Sigmoid colon (tissue), 6 donors: ENCODE measurements at regions not wholly inside any gene's neighbourhood (a gene's known extent, or its start where the extent isn't known, plus 50 kb on each side); places are given as distances from the start of the nearest gene placed in this dataset.

ENCODE experiments used
- DNase-seq: peaks from one replicate; pipeline ENCODE4 v3.0.0-alpha.2; 2019
- H3K27ac ChIP-seq, 4 donors: fragments of 200-600 bp; sonication (generic); one replicate each; pipeline ENCODE4 v1.5.1; 2016 to 2019; ENCODE audit warnings: mild to moderate bottlenecking in 1 of 4
- H3K27me3 ChIP-seq, 3 donors: fragments of 200-600 bp; sonication (generic); one replicate each; pipeline ENCODE4 v1.5.1; 2019; ENCODE audit warnings: mild to moderate bottlenecking in 1 of 3
- H3K36me3 ChIP-seq, 4 donors: fragments of 200-600 bp; sonication (generic); one replicate each; pipeline ENCODE4 v1.5.1; 2016 to 2019
- H3K4me1 ChIP-seq, 4 donors: fragments of 200-600 bp; sonication (generic); one replicate each; pipeline ENCODE4 v1.5.1; 2017 to 2019
- H3K4me3 ChIP-seq, 4 donors: fragments of 200-600 bp; sonication (generic); one replicate each; pipeline ENCODE4 v1.5.1; 2017 to 2019; ENCODE audit warnings: mild to moderate bottlenecking in 2 of 4, moderate library complexity in 1 of 4
- H3K9me3 ChIP-seq, 4 donors: fragments of 200-600 bp in 3 of 4; sonication (generic) in 3 of 4; one replicate each; pipeline versions ENCODE4 v1.5.1 to v1.6.1; 2013 to 2019
- EP300 ChIP-seq, 4 donors: sonication (generic); formaldehyde crosslinking; IDR thresholded peaks; one replicate each; pipeline ENCODE4 v1.6.1; 2017; ENCODE audit warnings: antibody characterized with exemption in 4 of 4
- POLR2A ChIP-seq, 2 donors: fragments of 450-650 bp; IDR thresholded peaks; one replicate each; pipeline ENCODE4 v1.6.1; 2016; ENCODE audit warnings: antibody characterized with exemption in 2 of 2, mild to moderate bottlenecking in 2 of 2, moderate library complexity in 2 of 2
- POLR2AphosphoS5 ChIP-seq, 4 donors: sonication (generic); formaldehyde crosslinking; IDR thresholded peaks; one replicate each; pipeline ENCODE4 v1.6.1; 2017; ENCODE audit warnings: antibody characterized with exemption in 4 of 4
- WGBS, 2 donors: extraction: QIAGEN DNeasy Blood & Tissue Kit; methylation state at CpG; one replicate each; pipeline ENCODE4 v1.1.7; 2013; 5-methylcytosine and 5-hydroxymethylcytosine counted together
- intact Hi-C: fragments of 100-400 bp; cut with DNase I; formaldehyde crosslinking; loops from one replicate; pipeline ENCODE4 v1.15.1; 2023
- TF ChIP-seq, protein P1 (sequence below), 4 experiments: fragments of 450-650 bp in 3 of 4; fragments of 200-600 bp in 1 of 4; IDR thresholded peaks; one replicate each; pipeline ENCODE4 v1.5.1; 2016 to 2019; ENCODE audit warnings: antibody characterized with exemption in 4 of 4, mild to moderate bottlenecking in 3 of 4, moderate library complexity in 2 of 4
- donor health status: healthy with polysubstance abuse.
- donor health status: healthy.

DNA sequence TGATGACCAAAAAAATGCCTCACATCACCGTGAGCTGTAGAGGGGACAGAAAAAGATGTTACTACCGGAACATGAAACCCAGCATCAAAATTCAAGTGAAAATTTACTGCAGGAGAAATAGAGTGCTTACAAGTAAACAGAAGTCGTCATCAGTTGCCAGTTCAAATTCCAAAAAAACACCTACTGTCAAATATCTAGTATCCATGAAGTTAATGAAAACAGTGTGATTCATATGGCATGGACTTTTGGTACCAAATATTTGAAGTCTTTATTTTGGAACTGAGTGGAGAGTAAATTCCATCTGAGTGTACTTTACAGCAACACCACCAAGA lies 388.9 kb upstream of the SPOCK3 start:
- no peak for DNase-seq
- no peaks in the 10 kb centered on the region for H3K27me3 ChIP-seq
- H3K27ac ChIP-seq = no peak overlapping the region
- H3K4me3 ChIP-seq = no peak overlapping the region
- no peaks in the 10 kb centered on the region for H3K4me1 ChIP-seq
- no peaks in the 10 kb centered on the region for H3K9me3 ChIP-seq
- 37 to 78% methylated on average over 3 of the region's 3 CpGs for WGBS, 2 donors
- no peak for TF ChIP-seq POLR2AphosphoS5 (IDR thresholded peaks at IDR 0.05)
- no peak for TF ChIP-seq EP300 (IDR thresholded peaks at IDR 0.05)
- no peak for TF ChIP-seq POLR2A (IDR thresholded peaks at IDR 0.05)
- intact Hi-C loops = loop anchor here (10.0 kb wide), 1 partner anchor 1458 kb away; no protein-coding TSS in a partner anchor
- no peaks in the 10 kb centered on the region for H3K36me3 ChIP-seq

DNA sequence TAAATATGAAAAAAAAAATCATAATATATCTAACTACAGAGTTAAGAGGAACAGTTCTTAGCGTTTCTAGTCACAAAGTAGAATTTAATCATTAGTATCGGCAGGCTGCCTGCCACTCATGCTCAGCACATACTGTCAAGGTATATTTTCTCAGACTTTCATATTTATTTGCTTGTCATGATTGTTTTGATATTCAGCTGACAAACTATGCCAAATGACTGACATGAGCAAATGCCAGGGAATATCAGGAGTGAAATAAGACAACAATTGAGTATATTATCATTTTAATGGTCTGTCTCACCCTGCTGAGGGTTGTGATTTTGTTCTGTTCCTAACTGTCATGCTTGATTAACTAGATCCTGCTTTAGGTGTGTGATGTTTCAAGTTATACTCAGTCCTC lies 395.0 kb upstream of the SPOCK3 start:
- WGBS, 2 donors = 85 to 92% methylated on average over 2 of the region's 2 CpGs
- Histone ChIP-seq H3K27ac (no peak overlapping the region), H3K4me3 (no peak overlapping the region), H3K4me1 (no peaks in the 10 kb centered on the region), H3K9me3 (peaks cover 0 to 2% (median 1%) of the 10 kb centered on the region in 4 donors), H3K27me3 (no peaks in the 10 kb centered on the region), H3K36me3 (no peaks in the 10 kb centered on the region)
- no peak for TF ChIP-seq EP300 (IDR thresholded peaks at IDR 0.05)
- TF ChIP-seq, protein P1, sequence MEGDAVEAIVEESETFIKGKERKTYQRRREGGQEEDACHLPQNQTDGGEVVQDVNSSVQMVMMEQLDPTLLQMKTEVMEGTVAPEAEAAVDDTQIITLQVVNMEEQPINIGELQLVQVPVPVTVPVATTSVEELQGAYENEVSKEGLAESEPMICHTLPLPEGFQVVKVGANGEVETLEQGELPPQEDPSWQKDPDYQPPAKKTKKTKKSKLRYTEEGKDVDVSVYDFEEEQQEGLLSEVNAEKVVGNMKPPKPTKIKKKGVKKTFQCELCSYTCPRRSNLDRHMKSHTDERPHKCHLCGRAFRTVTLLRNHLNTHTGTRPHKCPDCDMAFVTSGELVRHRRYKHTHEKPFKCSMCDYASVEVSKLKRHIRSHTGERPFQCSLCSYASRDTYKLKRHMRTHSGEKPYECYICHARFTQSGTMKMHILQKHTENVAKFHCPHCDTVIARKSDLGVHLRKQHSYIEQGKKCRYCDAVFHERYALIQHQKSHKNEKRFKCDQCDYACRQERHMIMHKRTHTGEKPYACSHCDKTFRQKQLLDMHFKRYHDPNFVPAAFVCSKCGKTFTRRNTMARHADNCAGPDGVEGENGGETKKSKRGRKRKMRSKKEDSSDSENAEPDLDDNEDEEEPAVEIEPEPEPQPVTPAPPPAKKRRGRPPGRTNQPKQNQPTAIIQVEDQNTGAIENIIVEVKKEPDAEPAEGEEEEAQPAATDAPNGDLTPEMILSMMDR (IDR thresholded peaks at IDR 0.05) = no peak
- TF ChIP-seq POLR2A (IDR thresholded peaks at IDR 0.05) = no peak
- no peak for TF ChIP-seq POLR2AphosphoS5 (IDR thresholded peaks at IDR 0.05)
- intact Hi-C loops = loop anchor here (10.0 kb wide), 1 partner anchor 1464 kb away; no protein-coding TSS in a partner anchor
- DNase-seq = no peak

DNA sequence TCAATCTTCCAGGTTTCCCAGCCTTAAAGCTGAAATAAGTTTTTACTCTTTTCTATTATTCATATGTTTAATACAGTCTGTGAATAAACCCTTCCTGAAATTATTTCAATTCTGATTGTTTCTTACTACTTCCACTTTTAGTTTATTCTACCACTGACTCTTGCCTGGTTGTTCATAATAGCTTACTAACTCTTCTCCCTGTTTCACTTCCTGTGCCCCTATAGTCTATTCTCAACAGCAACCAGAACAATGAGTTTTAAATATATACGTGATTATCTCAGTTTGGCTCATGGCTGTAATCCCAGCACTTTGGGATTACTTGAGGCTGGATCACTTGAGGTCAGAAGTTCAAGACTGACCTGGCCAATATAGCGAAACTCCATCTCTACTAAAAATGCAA lies 408.0 kb upstream of the SPOCK3 start:
- Histone ChIP-seq H3K9me3 (no peaks in the 10 kb centered on the region), H3K4me1 (no peaks in the 10 kb centered on the region), H3K4me3 (no peak overlapping the region), H3K36me3 (no peaks in the 10 kb centered on the region), H3K27me3 (no peaks in the 10 kb centered on the region), H3K27ac (no peak overlapping the region)
- WGBS, 2 donors = 70 to 82% methylated on average over 2 of the region's 2 CpGs
- intact Hi-C loops = no loop called here
- DNase-seq = no peak
- TF ChIP-seq POLR2A (IDR thresholded peaks at IDR 0.05) (no peak), POLR2AphosphoS5 (IDR thresholded peaks at IDR 0.05) (no peak), EP300 (IDR thresholded peaks at IDR 0.05) (no peak)
- TF ChIP-seq, protein P1 (IDR thresholded peaks at IDR 0.05) = no peak

DNA sequence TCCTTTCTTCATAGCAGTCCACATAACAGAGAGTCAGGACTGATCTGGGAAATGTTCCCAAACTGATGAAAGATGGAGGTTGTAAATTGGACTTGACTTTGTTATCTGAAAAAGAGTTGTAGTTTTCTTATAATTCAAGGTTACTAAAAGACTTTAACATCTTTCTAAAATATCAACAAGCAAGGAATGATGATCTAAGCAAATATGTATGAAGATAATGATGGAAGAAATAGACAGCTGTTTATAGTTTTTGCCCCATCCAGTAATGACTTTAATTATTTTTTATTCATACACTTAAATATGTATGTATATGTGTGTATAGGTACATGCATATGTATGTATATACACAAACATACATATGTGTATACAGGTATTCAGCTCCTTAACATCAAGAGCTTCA lies 411.1 kb upstream of the SPOCK3 start:
- Histone ChIP-seq H3K36me3 (no peaks in the 10 kb centered on the region), H3K4me3 (no peak overlapping the region), H3K27me3 (no peaks in the 10 kb centered on the region), H3K27ac (no peak overlapping the region), H3K9me3 (no peaks in the 10 kb centered on the region), H3K4me1 (no peaks in the 10 kb centered on the region)
- intact Hi-C loops = no loop called here
- DNase-seq = no peak
- TF ChIP-seq POLR2A (IDR thresholded peaks at IDR 0.05) (no peak), POLR2AphosphoS5 (IDR thresholded peaks at IDR 0.05) (no peak), EP300 (IDR thresholded peaks at IDR 0.05) (no peak)
- TF ChIP-seq, protein P1 (IDR thresholded peaks at IDR 0.05) = no peak

DNA sequence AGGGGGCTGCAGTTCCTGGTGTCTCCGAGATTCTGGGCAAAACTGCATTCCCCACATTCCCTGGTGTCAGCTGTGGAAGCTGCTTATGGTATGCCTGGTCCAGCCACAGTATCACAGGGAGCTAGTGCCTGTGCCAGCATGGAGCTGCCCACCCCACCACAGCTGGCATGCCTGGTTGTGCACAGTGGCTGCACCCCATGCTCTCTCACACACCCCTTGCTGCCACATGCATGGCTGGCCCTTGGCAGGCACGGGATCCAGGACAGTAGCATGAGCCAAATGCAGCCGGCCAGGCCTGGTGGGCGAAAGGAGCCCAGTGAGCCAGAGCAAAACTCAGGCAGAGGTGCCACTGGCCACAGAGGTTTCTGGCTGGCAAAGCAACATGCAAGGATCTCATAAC lies 418.0 kb upstream of the SPOCK3 start:
- Histone ChIP-seq H3K27me3 (no peaks in the 10 kb centered on the region), H3K36me3 (no peaks in the 10 kb centered on the region), H3K9me3 (no peaks in the 10 kb centered on the region), H3K27ac (no peak overlapping the region), H3K4me3 (no peak overlapping the region), H3K4me1 (no peaks in the 10 kb centered on the region)
- 64 to 74% methylated on average over 4 of the region's 4 CpGs for WGBS, 2 donors
- intact Hi-C loops = no loop called here
- DNase-seq = no peak
- TF ChIP-seq EP300 (IDR thresholded peaks at IDR 0.05) (no peak), POLR2A (IDR thresholded peaks at IDR 0.05) (no peak), POLR2AphosphoS5 (IDR thresholded peaks at IDR 0.05) (no peak)
- TF ChIP-seq, protein P1 (IDR thresholded peaks at IDR 0.05) = no peak
